ENCODE measurements at regions not wholly inside any gene's neighbourhood (a gene's known extent, or its start where the extent isn't known, plus 50 kb on each side); places are given as distances from the start of the nearest gene placed in this dataset.

DNA sequence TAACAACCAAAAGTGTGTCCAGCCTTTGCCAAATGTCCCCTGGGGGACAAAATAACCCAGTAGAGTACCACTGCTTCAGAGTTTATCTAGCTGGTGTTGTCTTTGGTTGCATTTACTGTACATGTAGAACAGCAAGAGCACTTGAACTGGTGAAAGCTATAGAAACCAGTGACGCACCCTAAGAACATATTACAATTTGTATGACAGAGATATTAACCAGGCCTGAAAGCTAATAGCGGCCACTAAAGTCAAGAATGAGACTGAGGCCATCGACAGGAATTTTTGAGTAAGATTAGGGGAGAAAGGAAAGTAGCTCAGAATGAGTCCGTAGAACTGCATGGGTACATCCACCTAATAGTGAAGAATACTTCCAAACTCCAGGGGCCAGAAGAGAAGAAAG, 236.2 kb downstream of the MTERF1 start:
- no peaks in the 10 kb centered on the region for H3K9me3 Mint-ChIP-seq (ENCODE audit: insufficient read depth)
- ATAC-seq = no peak

GRCh38 chr7:91645542-91645941, 235.0 kb downstream of the MTERF1 start:
- no peaks in the 10 kb centered on the region for H3K27me3 Mint-ChIP-seq (ENCODE audit: low read depth)
- no peak for ATAC-seq
- no peak overlapping the region for H3K4me3 Mint-ChIP-seq

More for the DNA sequence above, 236.2 kb downstream of the MTERF1 start:
- H3K36me3 Mint-ChIP-seq (ENCODE audit: low read depth) = no peaks in the 10 kb centered on the region
- no peaks in the 10 kb centered on the region for H3K27me3 Mint-ChIP-seq (ENCODE audit: low read depth)
- no peak overlapping the region for H3K27ac Mint-ChIP-seq
- no peak overlapping the region for H3K4me3 Mint-ChIP-seq
- H3K4me1 Mint-ChIP-seq (ENCODE audit: low read depth) = no peaks in the 10 kb centered on the region
- ChIA-PET POLR2A (no interaction called here), CTCF (no interaction called here)
- DNase-seq = no peak

GRCh38 chr7:91651986-91652385, 228.5 kb downstream of the MTERF1 start:
- H3K36me3 Mint-ChIP-seq (ENCODE audit: low read depth) = no peaks in the 10 kb centered on the region
- no peak overlapping the region for H3K27ac Mint-ChIP-seq
- POLR2A ChIA-PET = no interaction called here
- no peak overlapping the region for H3K4me3 Mint-ChIP-seq
- H3K4me1 Mint-ChIP-seq (ENCODE audit: low read depth) = no peaks in the 10 kb centered on the region
- ATAC-seq (no peak), DNase-seq (no peak)
- CTCF ChIA-PET = no interaction called here
- H3K9me3 Mint-ChIP-seq (ENCODE audit: insufficient read depth) = no peaks in the 10 kb centered on the region
- H3K27me3 Mint-ChIP-seq (ENCODE audit: low read depth) = no peaks in the 10 kb centered on the region

More at GRCh38 chr7:91645542-91645941, 235.0 kb downstream of the MTERF1 start:
- CTCF ChIA-PET = no interaction called here
- POLR2A ChIA-PET = no interaction called here
- no peaks in the 10 kb centered on the region for H3K36me3 Mint-ChIP-seq (ENCODE audit: low read depth)
- no peaks in the 10 kb centered on the region for H3K9me3 Mint-ChIP-seq (ENCODE audit: insufficient read depth)
- DNase-seq = no peak
- H3K4me1 Mint-ChIP-seq (ENCODE audit: low read depth) = no peaks in the 10 kb centered on the region
- H3K27ac Mint-ChIP-seq = no peak overlapping the region

DNA sequence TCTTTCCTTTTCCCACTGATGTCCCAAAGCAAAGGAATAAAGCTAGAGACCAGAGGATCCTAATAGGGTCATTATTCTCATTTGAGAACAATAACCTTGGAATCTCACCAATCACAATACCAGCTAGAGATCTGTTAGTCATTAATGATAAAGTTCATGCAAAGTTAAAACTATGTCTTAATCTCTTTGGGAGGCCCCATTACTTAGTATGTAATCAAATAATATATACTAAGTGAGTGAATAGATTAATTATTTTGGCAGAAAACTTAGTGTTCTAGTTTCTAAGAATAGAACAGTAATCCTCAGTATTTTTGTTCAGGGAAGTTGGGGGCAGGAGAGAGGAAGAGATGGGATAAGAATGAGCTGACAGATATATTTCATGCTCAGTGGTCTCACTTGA, 227.2 kb downstream of the MTERF1 start:
- ChIA-PET POLR2A (no interaction called here), CTCF (no interaction called here)
- no peaks in the 10 kb centered on the region for H3K4me1 Mint-ChIP-seq (ENCODE audit: low read depth)

DNA sequence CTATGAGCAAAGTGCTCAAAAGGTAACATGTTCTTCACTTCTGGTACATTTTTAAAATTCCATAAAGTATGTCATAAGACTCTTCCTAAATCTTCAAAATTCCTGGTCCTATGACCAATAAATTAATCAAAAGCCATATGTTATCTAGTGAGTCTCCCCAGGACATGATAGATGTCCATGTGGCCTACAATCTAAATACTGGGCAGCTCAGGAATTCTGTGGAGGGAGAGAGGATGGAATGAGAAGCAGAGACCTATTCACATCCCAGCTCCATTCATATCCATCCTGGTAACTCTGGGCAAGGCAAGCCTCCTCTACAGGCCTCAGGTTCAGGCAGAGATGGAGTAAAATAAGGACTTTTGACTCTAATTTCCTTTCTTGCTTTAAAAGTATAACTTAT, 224.8 kb downstream of the MTERF1 start:
- Mint-ChIP-seq H3K27me3 (ENCODE audit: low read depth) (no peaks in the 10 kb centered on the region), H3K36me3 (ENCODE audit: low read depth) (no peaks in the 10 kb centered on the region), H3K9me3 (ENCODE audit: insufficient read depth) (no peaks in the 10 kb centered on the region), H3K4me3 (no peak overlapping the region), H3K27ac (no peak overlapping the region), H3K4me1 (ENCODE audit: low read depth) (no peaks in the 10 kb centered on the region)
- POLR2A ChIA-PET = no interaction called here
- CTCF ChIA-PET = no interaction called here
- ATAC-seq (no peak), DNase-seq (no peak)

More for the DNA sequence above, 227.2 kb downstream of the MTERF1 start:
- ATAC-seq (no peak), DNase-seq (no peak)
- Mint-ChIP-seq H3K36me3 (ENCODE audit: low read depth) (no peaks in the 10 kb centered on the region), H3K9me3 (ENCODE audit: insufficient read depth) (no peaks in the 10 kb centered on the region), H3K4me3 (no peak overlapping the region), H3K27me3 (ENCODE audit: low read depth) (no peaks in the 10 kb centered on the region), H3K27ac (no peak overlapping the region)

DNA sequence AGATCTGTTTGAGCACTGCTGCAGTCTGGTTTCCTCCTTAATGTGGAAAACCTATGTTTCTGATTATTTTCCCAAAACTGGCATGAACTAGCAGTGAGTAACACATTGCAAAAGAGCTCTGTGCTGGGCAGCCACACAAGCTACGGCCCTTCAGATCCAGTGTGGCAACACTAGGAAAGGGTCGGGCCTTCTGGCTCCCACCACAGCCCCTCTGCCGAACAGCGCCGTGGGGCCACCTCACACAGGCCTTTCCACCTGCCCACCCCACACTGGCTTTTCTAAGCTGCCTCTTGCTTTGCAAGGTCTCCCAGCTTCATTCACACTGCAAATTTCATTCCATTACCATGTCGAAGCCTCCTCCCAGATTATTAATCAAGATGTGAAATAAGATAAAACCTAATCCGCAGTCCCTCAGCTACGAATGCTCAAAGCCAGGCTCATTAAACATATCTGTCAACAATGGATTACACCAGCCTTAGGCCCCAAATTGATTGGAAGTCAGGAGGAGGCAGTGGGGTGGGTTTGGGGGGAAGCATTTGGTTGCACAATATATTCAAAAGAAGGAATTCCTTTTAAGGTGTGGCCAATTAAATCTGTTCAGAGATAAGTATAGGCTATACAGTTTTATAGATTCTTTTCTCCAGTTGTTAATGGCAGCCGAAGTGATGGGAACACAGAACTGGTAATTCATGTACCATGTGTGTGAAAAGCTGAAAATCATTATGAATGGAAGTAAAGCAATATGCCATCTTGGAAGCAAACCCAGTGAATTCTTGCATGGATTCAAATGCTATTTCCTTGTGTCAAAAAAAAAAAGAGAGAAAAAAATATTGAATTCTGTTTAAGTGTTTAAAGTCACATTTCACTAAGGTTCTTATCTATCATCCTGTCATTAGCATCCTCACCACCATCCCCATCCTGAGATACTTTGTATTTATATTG, 223.7 kb downstream of the MTERF1 start:
- Mint-ChIP-seq H3K9me3 (ENCODE audit: insufficient read depth) (no peaks in the 10 kb centered on the region), H3K4me1 (ENCODE audit: low read depth) (no peaks in the 10 kb centered on the region), H3K36me3 (ENCODE audit: low read depth) (no peaks in the 10 kb centered on the region), H3K27me3 (ENCODE audit: low read depth) (no peaks in the 10 kb centered on the region), H3K4me3 (no peak overlapping the region), H3K27ac (no peak overlapping the region)
- DNase-seq (no peak), ATAC-seq (no peak)
- ChIA-PET CTCF (no interaction called here), POLR2A (no interaction called here)

DNA sequence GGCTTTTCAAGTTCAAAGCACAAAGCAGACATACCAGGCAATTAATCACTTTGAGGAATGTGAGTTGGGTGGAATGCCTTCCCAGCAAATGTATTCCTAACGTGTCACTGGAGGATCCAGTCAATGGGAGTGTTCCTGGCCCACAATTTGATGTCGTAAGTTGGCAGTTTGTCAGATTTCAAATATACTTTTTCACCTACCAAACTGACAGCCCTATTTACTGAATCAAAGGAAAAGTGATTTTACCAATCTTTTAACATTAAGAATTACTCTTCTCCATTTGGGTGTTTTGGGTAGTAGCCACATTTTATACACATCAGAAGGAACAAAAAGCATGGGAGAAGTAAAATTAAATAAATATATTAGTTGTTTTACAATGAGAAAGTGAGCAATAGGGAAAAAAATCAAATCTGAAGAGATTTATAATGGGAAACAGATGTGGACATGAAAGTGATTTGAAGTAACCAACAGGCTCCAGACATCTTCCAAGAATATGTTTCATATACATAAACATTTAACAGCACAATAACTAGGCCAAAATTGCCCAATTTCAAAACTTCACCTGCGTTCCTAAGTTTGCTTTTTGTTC, 222.9 kb downstream of the MTERF1 start:
- CTCF ChIA-PET = no interaction called here
- H3K9me3 Mint-ChIP-seq (ENCODE audit: insufficient read depth) = no peaks in the 10 kb centered on the region
- POLR2A ChIA-PET = no interaction called here
- H3K27me3 Mint-ChIP-seq (ENCODE audit: low read depth) = no peaks in the 10 kb centered on the region
- DNase-seq (no peak), ATAC-seq (no peak)
- H3K4me1 Mint-ChIP-seq (ENCODE audit: low read depth) = no peaks in the 10 kb centered on the region
- no peaks in the 10 kb centered on the region for H3K36me3 Mint-ChIP-seq (ENCODE audit: low read depth)
- H3K27ac Mint-ChIP-seq = no peak overlapping the region
- H3K4me3 Mint-ChIP-seq = no peak overlapping the region

DNA sequence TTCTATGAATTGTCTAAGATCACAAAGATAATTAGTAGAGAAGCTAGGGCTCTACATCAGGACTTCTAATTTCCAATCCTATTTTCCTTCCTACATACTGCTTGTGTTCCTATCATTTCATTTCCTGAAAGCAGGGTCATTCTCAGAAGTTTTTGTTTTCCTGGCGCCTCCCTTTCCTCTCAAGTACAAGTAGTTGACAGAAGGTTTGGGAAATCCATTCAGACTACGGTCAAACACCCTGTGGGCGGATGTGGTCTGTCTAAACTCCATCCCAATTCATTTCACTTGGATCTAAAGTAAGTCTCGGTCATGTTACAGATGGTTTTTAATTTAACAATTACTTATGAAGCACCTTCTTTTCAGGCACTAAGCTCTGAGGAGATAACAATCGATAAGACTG, 221.4 kb downstream of the MTERF1 start:
- ATAC-seq (no peak), DNase-seq (no peak)
- POLR2A ChIA-PET = no interaction called here
- Mint-ChIP-seq H3K4me1 (ENCODE audit: low read depth) (no peaks in the 10 kb centered on the region), H3K36me3 (ENCODE audit: low read depth) (no peaks in the 10 kb centered on the region), H3K9me3 (ENCODE audit: insufficient read depth) (no peaks in the 10 kb centered on the region), H3K27me3 (ENCODE audit: low read depth) (no peaks in the 10 kb centered on the region), H3K4me3 (no peak overlapping the region), H3K27ac (no peak overlapping the region)
- CTCF ChIA-PET = no interaction called here

GRCh38 chr7:91660734-91661356, 219.7 kb downstream of the MTERF1 start:
- Mint-ChIP-seq H3K9me3 (ENCODE audit: insufficient read depth) (no peaks in the 10 kb centered on the region), H3K36me3 (ENCODE audit: low read depth) (no peaks in the 10 kb centered on the region), H3K4me3 (no peak overlapping the region), H3K27me3 (ENCODE audit: low read depth) (no peaks in the 10 kb centered on the region), H3K27ac (no peak overlapping the region), H3K4me1 (ENCODE audit: low read depth) (no peaks in the 10 kb centered on the region)
- no peak for ATAC-seq
- ChIA-PET POLR2A (no interaction called here), CTCF (no interaction called here)
- DNase-seq = no peak

GRCh38 chr7:91661727-91662126, 218.8 kb downstream of the MTERF1 start:
- no peak overlapping the region for H3K27ac Mint-ChIP-seq
- H3K4me1 Mint-ChIP-seq (ENCODE audit: low read depth) = no peaks in the 10 kb centered on the region
- ChIA-PET POLR2A (interaction anchor here (0.6 kb wide), 1 partner anchor 694 kb away, joined by 4 read pairs; no protein-coding TSS in a partner anchor), CTCF (no interaction called here)
- DNase-seq (no peak), ATAC-seq (no peak)
- no peaks in the 10 kb centered on the region for H3K9me3 Mint-ChIP-seq (ENCODE audit: insufficient read depth)
- H3K4me3 Mint-ChIP-seq = no peak overlapping the region
- H3K27me3 Mint-ChIP-seq (ENCODE audit: low read depth) = no peaks in the 10 kb centered on the region
- H3K36me3 Mint-ChIP-seq (ENCODE audit: low read depth) = no peaks in the 10 kb centered on the region

- DNase-seq (no peak), ATAC-seq (no peak)
- H3K4me3 Mint-ChIP-seq = no peak overlapping the region
- no peak overlapping the region for H3K27ac Mint-ChIP-seq
- ChIA-PET POLR2A (no interaction called here), CTCF (no interaction called here)
- H3K4me1 Mint-ChIP-seq (ENCODE audit: low read depth) = no peaks in the 10 kb centered on the region
- no peaks in the 10 kb centered on the region for H3K27me3 Mint-ChIP-seq (ENCODE audit: low read depth)
- H3K36me3 Mint-ChIP-seq (ENCODE audit: low read depth) = no peaks in the 10 kb centered on the region
- H3K9me3 Mint-ChIP-seq (ENCODE audit: insufficient read depth) = no peaks in the 10 kb centered on the region
Observed at GRCh38 chr7:91668217-91668616, 212.3 kb downstream of the MTERF1 start.

DNA sequence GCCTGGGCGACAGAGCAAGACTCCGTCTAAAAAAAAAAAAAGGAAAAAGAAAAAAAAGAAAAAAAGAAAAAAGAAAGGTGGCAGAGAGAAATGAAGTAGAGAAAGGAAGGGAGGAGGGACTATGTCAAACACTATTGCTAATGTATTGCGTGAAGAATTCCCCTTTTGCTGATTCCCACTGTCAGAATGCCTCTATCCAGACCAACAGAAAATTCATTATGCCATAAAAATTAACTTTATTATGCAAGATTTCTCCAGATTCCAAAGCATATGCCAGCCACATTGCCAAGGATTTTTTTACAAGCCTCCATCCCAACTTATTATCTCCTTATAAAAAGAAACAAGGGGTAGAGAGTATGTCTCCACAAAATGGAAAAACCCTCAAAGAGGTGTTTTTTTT, 209.3 kb downstream of the MTERF1 start:
- no peak overlapping the region for H3K4me3 Mint-ChIP-seq
- no peak overlapping the region for H3K27ac Mint-ChIP-seq
- no peaks in the 10 kb centered on the region for H3K9me3 Mint-ChIP-seq (ENCODE audit: insufficient read depth)
- DNase-seq (no peak), ATAC-seq (no peak)
- CTCF ChIA-PET = no interaction called here
- no peaks in the 10 kb centered on the region for H3K27me3 Mint-ChIP-seq (ENCODE audit: low read depth)
- no peaks in the 10 kb centered on the region for H3K36me3 Mint-ChIP-seq (ENCODE audit: low read depth)
- H3K4me1 Mint-ChIP-seq (ENCODE audit: low read depth) = no peaks in the 10 kb centered on the region
- POLR2A ChIA-PET = no interaction called here

Data from activated CD8-positive, alpha-beta T cell treated with anti-CD3 and anti-CD28 coated beads, Interleukin-2, amount 10 ng/mL, durations not matched to agents 7 days and 5 days (primary cell).